ENCODE measurements at regions not wholly inside any gene's neighbourhood (a gene's known extent, or its start where the extent isn't known, plus 50 kb on each side); places are given as distances from the start of the nearest gene placed in this dataset.

DNA sequence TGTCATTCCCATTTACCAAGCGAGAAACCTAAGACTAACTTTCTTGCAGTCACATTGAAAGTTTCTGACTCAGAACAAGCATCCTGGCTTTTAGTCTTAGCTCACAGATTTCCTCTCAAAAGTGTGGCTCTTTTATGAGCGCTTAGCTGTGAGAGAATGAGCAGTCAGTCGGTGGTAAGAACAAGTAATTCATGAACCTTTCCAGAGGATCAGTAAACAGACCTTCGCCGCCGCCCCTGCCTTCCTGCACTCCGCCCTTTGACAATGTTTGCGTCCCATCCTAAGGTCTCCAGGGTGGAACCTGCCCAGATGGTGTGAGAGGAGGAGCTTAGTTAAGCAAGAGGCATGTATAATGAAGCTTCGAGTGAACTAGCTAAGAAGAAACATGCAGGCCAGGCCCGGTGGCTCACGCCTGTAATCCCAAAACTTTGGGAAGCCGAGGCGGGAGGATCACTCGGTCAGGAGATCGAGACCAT is 142.4 kb downstream of the GLUL start (continued):
- TF ChIP-seq, protein P1, sequence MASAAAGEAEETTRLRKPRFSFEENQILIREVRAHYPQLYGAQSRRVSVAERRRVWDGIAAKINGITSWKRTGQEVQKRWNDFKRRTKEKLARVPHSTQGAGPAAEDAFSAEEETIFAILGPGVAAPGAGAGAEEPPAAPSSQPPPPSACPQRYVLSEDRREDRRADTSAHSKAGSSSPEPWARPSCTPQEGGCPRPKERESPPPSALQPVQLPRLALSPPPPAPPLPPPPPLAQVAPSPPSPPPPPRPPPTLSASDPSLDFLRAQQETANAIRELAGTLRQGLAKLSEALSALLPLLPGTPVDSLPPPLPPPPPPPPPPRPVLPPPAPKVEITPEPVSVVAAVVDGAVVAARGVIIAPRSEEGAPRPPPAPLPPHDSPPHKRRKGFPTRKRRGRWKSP (CRISPR knock-in tag; IDR thresholded peaks at IDR 0.05), result no peak
- no peak for TF ChIP-seq FOSL1 (CRISPR knock-in tag; IDR thresholded peaks at IDR 0.05; ENCODE audit: borderline replicate concordance)
- TF ChIP-seq, protein P2, sequence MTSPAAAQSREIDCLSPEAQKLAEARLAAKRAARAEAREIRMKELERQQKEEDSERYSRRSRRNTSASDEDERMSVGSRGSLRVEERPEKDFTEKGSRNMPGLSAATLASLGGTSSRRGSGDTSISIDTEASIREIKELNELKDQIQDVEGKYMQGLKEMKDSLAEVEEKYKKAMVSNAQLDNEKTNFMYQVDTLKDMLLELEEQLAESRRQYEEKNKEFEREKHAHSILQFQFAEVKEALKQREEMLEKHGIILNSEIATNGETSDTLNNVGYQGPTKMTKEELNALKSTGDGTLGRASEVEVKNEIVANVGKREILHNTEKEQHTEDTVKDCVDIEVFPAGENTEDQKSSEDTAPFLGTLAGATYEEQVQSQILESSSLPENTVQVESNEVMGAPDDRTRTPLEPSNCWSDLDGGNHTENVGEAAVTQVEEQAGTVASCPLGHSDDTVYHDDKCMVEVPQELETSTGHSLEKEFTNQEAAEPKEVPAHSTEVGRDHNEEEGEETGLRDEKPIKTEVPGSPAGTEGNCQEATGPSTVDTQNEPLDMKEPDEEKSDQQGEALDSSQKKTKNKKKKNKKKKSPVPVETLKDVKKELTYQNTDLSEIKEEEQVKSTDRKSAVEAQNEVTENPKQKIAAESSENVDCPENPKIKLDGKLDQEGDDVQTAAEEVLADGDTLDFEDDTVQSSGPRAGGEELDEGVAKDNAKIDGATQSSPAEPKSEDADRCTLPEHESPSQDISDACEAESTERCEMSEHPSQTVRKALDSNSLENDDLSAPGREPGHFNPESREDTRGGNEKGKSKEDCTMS (CRISPR knock-in tag; conservative IDR thresholded peaks at IDR 0.05), result no peak
- TF ChIP-seq, protein P3, sequence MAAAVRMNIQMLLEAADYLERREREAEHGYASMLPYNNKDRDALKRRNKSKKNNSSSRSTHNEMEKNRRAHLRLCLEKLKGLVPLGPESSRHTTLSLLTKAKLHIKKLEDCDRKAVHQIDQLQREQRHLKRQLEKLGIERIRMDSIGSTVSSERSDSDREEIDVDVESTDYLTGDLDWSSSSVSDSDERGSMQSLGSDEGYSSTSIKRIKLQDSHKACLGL (CRISPR knock-in tag; IDR thresholded peaks at IDR 0.05), result no peak
- TF ChIP-seq U2AF1 (optimal IDR thresholded peaks at IDR 0.05; ENCODE audit: low read depth, low read length), result no peak
- TF ChIP-seq ZNF329 (CRISPR knock-in tag; IDR thresholded peaks at IDR 0.05; ENCODE audit: low read depth), result no peak
- TF ChIP-seq ZNF550 (CRISPR knock-in tag; IDR thresholded peaks at IDR 0.05; ENCODE audit: borderline replicate concordance), result no peak
- 0 out of 2 replicates have a peak, but pooled peaks have one; percentile 78 for TF ChIP-seq ZNF557 (CRISPR knock-in tag; IDR thresholded peaks at IDR 0.05)
- no peak for TF ChIP-seq PAF1 (CRISPR knock-in tag; IDR thresholded peaks at IDR 0.05)
- no peak for TF ChIP-seq ZNF563 (CRISPR knock-in tag; IDR thresholded peaks at IDR 0.05)
- TF ChIP-seq ZNF569 (CRISPR knock-in tag; IDR thresholded peaks at IDR 0.05; ENCODE audit: borderline replicate concordance), result no peak
- no peak for TF ChIP-seq ZNF747 (CRISPR knock-in tag; IDR thresholded peaks at IDR 0.05; ENCODE audit: borderline replicate concordance)
- TF ChIP-seq YEATS2 (CRISPR knock-in tag; IDR thresholded peaks at IDR 0.05; ENCODE audit: borderline replicate concordance), result peak; percentile 33; the same call in 1 of the 2 replicates
- no peak for TF ChIP-seq ZFAT (CRISPR knock-in tag; conservative IDR thresholded peaks at IDR 0.05)
- no peak for TF ChIP-seq SRSF9 (IDR thresholded peaks at IDR 0.05; ENCODE audit: borderline replicate concordance, insufficient read depth, low read depth, low read length, poor library complexity, severe bottlenecking)
- TF ChIP-seq, protein P4, sequence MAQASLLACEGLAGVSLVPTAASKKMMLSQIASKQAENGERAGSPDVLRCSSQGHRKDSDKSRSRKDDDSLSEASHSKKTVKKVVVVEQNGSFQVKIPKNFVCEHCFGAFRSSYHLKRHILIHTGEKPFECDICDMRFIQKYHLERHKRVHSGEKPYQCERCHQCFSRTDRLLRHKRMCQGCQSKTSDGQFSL (CRISPR knock-in tag; IDR thresholded peaks at IDR 0.05), result no peak
- TF ChIP-seq, protein P5, sequence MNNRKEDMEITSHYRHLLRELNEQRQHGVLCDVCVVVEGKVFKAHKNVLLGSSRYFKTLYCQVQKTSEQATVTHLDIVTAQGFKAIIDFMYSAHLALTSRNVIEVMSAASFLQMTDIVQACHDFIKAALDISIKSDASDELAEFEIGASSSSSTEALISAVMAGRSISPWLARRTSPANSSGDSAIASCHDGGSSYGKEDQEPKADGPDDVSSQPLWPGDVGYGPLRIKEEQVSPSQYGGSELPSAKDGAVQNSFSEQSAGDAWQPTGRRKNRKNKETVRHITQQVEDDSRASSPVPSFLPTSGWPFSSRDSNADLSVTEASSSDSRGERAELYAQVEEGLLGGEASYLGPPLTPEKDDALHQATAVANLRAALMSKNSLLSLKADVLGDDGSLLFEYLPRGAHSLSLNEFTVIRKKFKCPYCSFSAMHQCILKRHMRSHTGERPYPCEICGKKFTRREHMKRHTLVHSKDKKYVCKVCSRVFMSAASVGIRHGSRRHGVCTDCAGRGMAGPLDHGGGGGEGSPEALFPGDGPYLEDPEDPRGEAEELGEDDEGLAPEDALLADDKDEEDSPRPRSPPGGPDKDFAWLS (CRISPR knock-in tag; IDR thresholded peaks at IDR 0.05; ENCODE audit: borderline replicate concordance), result no peak
- TF ChIP-seq ZSCAN25 (CRISPR knock-in tag; IDR thresholded peaks at IDR 0.05), result peak; percentile 72; the same call in 1 of the 2 replicates
- TF ChIP-seq, protein P6, sequence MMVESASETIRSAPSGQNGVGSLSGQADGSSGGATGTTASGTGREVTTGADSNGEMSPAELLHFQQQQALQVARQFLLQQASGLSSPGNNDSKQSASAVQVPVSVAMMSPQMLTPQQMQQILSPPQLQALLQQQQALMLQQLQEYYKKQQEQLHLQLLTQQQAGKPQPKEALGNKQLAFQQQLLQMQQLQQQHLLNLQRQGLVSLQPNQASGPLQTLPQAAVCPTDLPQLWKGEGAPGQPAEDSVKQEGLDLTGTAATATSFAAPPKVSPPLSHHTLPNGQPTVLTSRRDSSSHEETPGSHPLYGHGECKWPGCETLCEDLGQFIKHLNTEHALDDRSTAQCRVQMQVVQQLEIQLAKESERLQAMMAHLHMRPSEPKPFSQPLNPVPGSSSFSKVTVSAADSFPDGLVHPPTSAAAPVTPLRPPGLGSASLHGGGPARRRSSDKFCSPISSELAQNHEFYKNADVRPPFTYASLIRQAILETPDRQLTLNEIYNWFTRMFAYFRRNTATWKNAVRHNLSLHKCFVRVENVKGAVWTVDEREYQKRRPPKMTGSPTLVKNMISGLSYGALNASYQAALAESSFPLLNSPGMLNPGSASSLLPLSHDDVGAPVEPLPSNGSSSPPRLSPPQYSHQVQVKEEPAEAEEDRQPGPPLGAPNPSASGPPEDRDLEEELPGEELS (CRISPR knock-in tag; IDR thresholded peaks at IDR 0.05), result peak; percentile 93
- no peak for TF ChIP-seq SNRNP70 (IDR thresholded peaks at IDR 0.05; ENCODE audit: low read depth, low read length)
- TF ChIP-seq CREM (IDR thresholded peaks at IDR 0.05), result peak; percentile 29
- no peak for TF ChIP-seq CREM (CRISPR knock-in tag; IDR thresholded peaks at IDR 0.05)
- 0 out of 2 replicates have a peak, but pooled peaks have one; percentile 34 for TF ChIP-seq ELF1 (CRISPR knock-in tag; IDR thresholded peaks at IDR 0.05)
